ENCODE measurements at regions not wholly inside any gene's neighbourhood (a gene's known extent, or its start where the extent isn't known, plus 50 kb on each side); places are given as distances from the start of the nearest gene placed in this dataset.

DNA sequence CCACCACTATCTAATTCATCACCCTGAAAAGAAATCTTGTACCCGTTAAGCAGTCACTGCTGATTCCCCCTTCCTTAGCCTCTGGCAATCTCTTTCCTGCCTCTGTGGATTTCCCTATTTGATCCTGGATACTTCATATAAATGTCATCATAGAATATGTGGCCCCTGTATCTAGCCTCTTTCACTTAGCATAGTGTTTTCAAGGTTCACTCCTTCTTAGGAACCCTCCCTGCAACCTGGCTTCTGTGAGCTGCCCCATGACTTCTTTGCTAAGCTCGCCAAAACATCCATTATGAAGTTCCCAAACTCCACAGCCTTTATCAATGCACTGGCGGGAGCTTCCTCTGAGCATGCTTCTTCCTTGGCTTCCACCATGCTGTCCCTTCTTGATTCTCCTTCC is 70.8 kb upstream of the PDZD8 start:
- no peak for TF ChIP-seq POLR2A (IDR thresholded peaks at IDR 0.05)
- TF ChIP-seq, protein P1, sequence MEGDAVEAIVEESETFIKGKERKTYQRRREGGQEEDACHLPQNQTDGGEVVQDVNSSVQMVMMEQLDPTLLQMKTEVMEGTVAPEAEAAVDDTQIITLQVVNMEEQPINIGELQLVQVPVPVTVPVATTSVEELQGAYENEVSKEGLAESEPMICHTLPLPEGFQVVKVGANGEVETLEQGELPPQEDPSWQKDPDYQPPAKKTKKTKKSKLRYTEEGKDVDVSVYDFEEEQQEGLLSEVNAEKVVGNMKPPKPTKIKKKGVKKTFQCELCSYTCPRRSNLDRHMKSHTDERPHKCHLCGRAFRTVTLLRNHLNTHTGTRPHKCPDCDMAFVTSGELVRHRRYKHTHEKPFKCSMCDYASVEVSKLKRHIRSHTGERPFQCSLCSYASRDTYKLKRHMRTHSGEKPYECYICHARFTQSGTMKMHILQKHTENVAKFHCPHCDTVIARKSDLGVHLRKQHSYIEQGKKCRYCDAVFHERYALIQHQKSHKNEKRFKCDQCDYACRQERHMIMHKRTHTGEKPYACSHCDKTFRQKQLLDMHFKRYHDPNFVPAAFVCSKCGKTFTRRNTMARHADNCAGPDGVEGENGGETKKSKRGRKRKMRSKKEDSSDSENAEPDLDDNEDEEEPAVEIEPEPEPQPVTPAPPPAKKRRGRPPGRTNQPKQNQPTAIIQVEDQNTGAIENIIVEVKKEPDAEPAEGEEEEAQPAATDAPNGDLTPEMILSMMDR (IDR thresholded peaks at IDR 0.05): no peak
